MM.1S (cell line): ENCODE measurements at regions not wholly inside any gene's neighbourhood (a gene's known extent, or its start where the extent isn't known, plus 50 kb on each side); places are given as distances from the start of the nearest gene placed in this dataset.
A peak's percentile ranks its signal among the peaks of the same experiment; 100 is the strongest.

ENCODE experiments used
- DNase-seq: peaks from one replicate; pipeline ENCODE4 v3.0.0-alpha.2; 2015
- H2AFZ ChIP-seq: fragments of 300-600 bp; sonication (generic); 2 replicates; pipeline ENCODE4 v1.6.0; 2016; ENCODE audit warnings: antibody characterized with exemption, low read length
- H3F3A ChIP-seq: fragments of 300-600 bp; sonication (generic); 2 replicates; pipeline ENCODE4 v1.6.1; 2016; ENCODE audit warnings: mild to moderate bottlenecking, antibody characterized with exemption, low read length, moderate library complexity, mixed read lengths; ENCODE audit not compliant: insufficient read depth
- H3K27ac ChIP-seq: fragments of 300-600 bp; sonication (generic); 2 replicates; pipeline ENCODE4 v1.5.1; 2016; ENCODE audit warnings: mild to moderate bottlenecking, low read length
- H3K27me3 ChIP-seq: fragments of 300-600 bp; sonication (generic); replicated peaks from 2 replicates; pipeline ENCODE4 v1.6.0; 2016; ENCODE audit warnings: low read length; ENCODE audit not compliant: insufficient read depth
- H3K36me3 ChIP-seq: fragments of 300-600 bp; sonication (generic); replicated peaks from 2 replicates; pipeline ENCODE4 v1.6.1; 2016; ENCODE audit warnings: mild to moderate bottlenecking, low read length, mixed read lengths; ENCODE audit not compliant: insufficient read depth
- H3K4me1 ChIP-seq: fragments of 300-600 bp; sonication (generic); 2 replicates; pipeline ENCODE4 v1.6.1; 2016; ENCODE audit warnings: low read length, mixed read lengths
- H3K4me2 ChIP-seq: fragments of 300-600 bp; sonication (generic); 2 replicates; pipeline ENCODE4 v1.6.0; 2016; ENCODE audit warnings: low read depth, low read length
- H3K4me3 ChIP-seq: fragments of 300-600 bp; sonication (generic); 2 replicates; pipeline ENCODE4 v1.5.1; 2016; ENCODE audit warnings: low read length, mixed read lengths
- H3K79me2 ChIP-seq: fragments of 300-600 bp; sonication (generic); 2 replicates; pipeline ENCODE4 v1.6.1; 2016; ENCODE audit warnings: mixed run types, low read length, mixed read lengths
- H3K9ac ChIP-seq: fragments of 300-600 bp; sonication (generic); 2 replicates; pipeline ENCODE4 v1.6.1; 2016; ENCODE audit warnings: low read length, mixed read lengths
- H3K9me2 ChIP-seq: fragments of 300-600 bp; sonication (generic); replicated peaks from 2 replicates; pipeline ENCODE4 v1.6.1; 2016; ENCODE audit warnings: mild to moderate bottlenecking, low read length, mixed read lengths; ENCODE audit not compliant: insufficient read depth
- H3K9me3 ChIP-seq: fragments of 300-600 bp; sonication (generic); replicated peaks from 2 replicates; pipeline ENCODE4 v1.6.1; 2016; ENCODE audit warnings: mild to moderate bottlenecking, low read length, mixed read lengths; ENCODE audit not compliant: insufficient read depth
- H4K20me1 ChIP-seq: fragments of 300-600 bp; sonication (generic); 2 replicates; pipeline ENCODE4 v1.6.1; 2016; ENCODE audit warnings: mild to moderate bottlenecking, low read length, moderate library complexity, mixed read lengths; ENCODE audit not compliant: insufficient read depth
- EZH2 ChIP-seq: fragments of 300-600 bp; sonication (generic); optimal IDR thresholded peaks from 2 replicates; pipeline ENCODE3; 2017; ENCODE audit warnings: low read depth, mild to moderate bottlenecking, antibody characterized with exemption, low read length, mixed read lengths
- EZH2phosphoT487 ChIP-seq: fragments of 300-600 bp; sonication (generic); IDR thresholded peaks from 2 replicates; pipeline ENCODE4 v1.6.1; 2018; ENCODE audit warnings: antibody characterized with exemption, low read length
- TF ChIP-seq, protein P1 (sequence below): fragments of 300-600 bp; sonication (generic); IDR thresholded peaks from 2 replicates; pipeline ENCODE4 v1.5.1; 2016; ENCODE audit warnings: antibody characterized with exemption, low read length, mixed read lengths

DNA sequence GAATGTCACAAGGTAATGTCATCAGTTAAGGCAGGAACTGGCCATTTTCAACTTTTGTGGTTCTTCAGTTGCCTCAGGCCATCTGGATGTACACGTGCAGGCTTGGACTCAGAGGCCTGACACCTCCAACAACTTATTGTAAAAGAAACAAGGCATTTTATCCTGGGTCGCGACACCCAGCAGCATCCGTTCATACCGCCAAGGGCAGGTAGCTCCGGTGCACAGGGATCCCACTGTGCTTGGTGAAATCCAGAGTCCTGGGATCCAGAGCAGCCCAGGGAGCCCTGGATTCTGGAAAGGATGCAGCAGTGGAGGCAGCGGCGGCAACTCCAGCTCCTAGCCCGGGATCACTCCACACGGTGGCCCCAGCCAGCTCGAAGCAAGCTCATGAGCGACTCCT is 380.9 kb upstream of the STXBP6 start:
- H3F3A ChIP-seq, result no peaks in the 10 kb centered on the region
- TF ChIP-seq EZH2phosphoT487, result no peak
- no peak for TF ChIP-seq EZH2
- TF ChIP-seq, protein P1, sequence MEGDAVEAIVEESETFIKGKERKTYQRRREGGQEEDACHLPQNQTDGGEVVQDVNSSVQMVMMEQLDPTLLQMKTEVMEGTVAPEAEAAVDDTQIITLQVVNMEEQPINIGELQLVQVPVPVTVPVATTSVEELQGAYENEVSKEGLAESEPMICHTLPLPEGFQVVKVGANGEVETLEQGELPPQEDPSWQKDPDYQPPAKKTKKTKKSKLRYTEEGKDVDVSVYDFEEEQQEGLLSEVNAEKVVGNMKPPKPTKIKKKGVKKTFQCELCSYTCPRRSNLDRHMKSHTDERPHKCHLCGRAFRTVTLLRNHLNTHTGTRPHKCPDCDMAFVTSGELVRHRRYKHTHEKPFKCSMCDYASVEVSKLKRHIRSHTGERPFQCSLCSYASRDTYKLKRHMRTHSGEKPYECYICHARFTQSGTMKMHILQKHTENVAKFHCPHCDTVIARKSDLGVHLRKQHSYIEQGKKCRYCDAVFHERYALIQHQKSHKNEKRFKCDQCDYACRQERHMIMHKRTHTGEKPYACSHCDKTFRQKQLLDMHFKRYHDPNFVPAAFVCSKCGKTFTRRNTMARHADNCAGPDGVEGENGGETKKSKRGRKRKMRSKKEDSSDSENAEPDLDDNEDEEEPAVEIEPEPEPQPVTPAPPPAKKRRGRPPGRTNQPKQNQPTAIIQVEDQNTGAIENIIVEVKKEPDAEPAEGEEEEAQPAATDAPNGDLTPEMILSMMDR, result no peak
- H3K4me1 ChIP-seq, result no peaks in the 10 kb centered on the region
- no peak overlapping the region for H3K4me3 ChIP-seq
- H4K20me1 ChIP-seq, result no peaks in the 10 kb centered on the region
- no peak overlapping the region for H3K27ac ChIP-seq
- no peaks in the 10 kb centered on the region for H3K9me3 ChIP-seq
- DNase-seq, result no peak
- no peak overlapping the region for H3K4me2 ChIP-seq
- H3K9me2 ChIP-seq, result no peaks in the 10 kb centered on the region
- no peak overlapping the region for H3K9ac ChIP-seq
- no peaks in the 10 kb centered on the region for H3K79me2 ChIP-seq
- no peaks in the 10 kb centered on the region for H3K27me3 ChIP-seq
- H2AFZ ChIP-seq, result no peak overlapping the region
- H3K36me3 ChIP-seq, result no peaks in the 10 kb centered on the region

DNA sequence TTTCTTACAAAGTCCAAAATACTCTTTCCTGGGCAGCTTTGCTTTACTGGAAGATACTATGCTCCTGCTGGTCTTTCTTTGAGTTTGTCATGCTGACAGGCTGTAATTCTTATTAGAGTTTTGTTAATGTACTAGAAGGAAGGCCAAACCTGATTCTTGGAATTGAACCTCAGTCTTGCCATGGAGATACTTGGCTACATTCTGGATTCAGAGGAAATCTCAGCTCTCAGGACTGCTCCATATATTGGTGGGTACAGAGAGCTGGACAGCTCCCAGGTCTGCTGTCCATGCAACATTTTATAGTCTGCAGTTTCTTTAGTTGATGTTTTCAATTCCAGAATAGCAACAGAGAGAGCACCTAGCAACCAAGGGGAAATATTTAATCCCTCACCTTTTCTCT is 363.1 kb upstream of the STXBP6 start:
- DNase-seq, result no peak
- no peaks in the 10 kb centered on the region for H3K27me3 ChIP-seq
- H4K20me1 ChIP-seq, result no peaks in the 10 kb centered on the region
- no peak overlapping the region for H3K4me2 ChIP-seq
- no peaks in the 10 kb centered on the region for H3K9me3 ChIP-seq
- no peaks in the 10 kb centered on the region for H3K9me2 ChIP-seq
- no peaks in the 10 kb centered on the region for H3K79me2 ChIP-seq
- H3K9ac ChIP-seq, result no peak overlapping the region
- H3K36me3 ChIP-seq, result no peaks in the 10 kb centered on the region
- no peaks in the 10 kb centered on the region for H3F3A ChIP-seq
- no peak overlapping the region for H3K4me3 ChIP-seq
- no peak overlapping the region for H2AFZ ChIP-seq
- TF ChIP-seq, protein P1, result no peak
- TF ChIP-seq EZH2 (no peak), EZH2phosphoT487 (no peak)
- H3K4me1 ChIP-seq, result no peaks in the 10 kb centered on the region
- H3K27ac ChIP-seq, result no peak overlapping the region

DNA sequence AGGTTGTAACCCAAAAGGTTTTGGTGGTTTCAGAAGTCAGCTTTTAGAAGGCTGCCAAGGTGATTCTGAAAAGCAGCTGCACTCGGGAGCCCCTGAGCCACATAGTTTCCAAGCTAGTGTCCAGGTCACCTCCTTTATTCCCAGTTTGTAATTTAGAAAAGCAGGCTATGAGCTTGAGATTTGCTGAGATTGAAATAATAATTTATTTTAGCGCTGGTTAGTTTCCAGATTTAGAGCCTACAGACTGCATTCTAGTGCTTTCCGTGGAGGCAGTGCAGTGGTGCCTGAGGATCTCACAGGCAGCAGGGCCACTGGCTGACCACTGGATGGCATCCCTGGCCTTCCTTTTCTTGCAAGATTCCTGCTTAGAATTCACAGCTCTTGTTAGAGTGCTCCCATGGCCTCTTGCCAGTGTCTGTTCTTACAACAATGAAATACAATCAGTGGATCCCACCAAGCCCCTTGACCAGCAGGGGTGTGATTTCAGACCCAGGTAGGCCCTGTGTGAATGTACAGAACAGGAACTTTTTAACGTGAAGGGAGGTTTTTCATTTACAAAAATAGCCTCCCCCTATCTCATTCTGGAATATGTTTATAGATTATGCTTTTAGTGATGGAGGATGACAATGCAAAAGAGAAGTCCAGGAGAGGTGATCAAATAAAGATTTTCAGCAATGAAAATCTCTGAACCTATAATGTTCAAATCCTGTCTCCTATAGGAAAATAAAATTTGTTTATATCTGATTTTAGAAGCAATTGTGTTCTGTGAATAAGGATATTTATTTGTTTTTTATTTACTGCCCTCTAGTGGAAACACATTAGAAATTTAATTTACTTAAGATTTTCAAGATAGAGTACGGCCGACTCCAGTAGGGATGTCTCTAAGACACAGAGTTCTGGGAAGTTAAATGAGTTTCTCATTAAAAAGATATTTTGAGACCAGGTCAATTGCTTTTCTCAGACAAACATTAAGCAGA is 362.1 kb upstream of the STXBP6 start:
- Histone ChIP-seq H3K27ac (no peak overlapping the region), H3K9me2 (no peaks in the 10 kb centered on the region), H3K9ac (no peak overlapping the region), H4K20me1 (no peaks in the 10 kb centered on the region), H3F3A (no peaks in the 10 kb centered on the region), H3K9me3 (no peaks in the 10 kb centered on the region), H3K36me3 (no peaks in the 10 kb centered on the region), H3K4me1 (no peaks in the 10 kb centered on the region), H3K27me3 (no peaks in the 10 kb centered on the region), H3K79me2 (no peaks in the 10 kb centered on the region), H2AFZ (no peak overlapping the region), H3K4me3 (no peak overlapping the region), H3K4me2 (no peak overlapping the region)
- DNase-seq, result peak; percentile 10
- TF ChIP-seq, protein P1, result peak; percentile 20
- no peak for TF ChIP-seq EZH2
